NCI-H146 (cell line): ENCODE measurements at regions not wholly inside any gene's neighbourhood (a gene's known extent, or its start where the extent isn't known, plus 50 kb on each side); places are given as distances from the start of the nearest gene placed in this dataset.
"Not testable (repeated sequence)": the region's sequence is repeated elsewhere in the genome, so short reads cannot be mapped to it uniquely, and the experiment has no call there.

Experiments used
- DNase-seq: peaks from one replicate; lab custom pipeline; 2025; lab: John Stamatoyannopoulos, UW

DNA sequence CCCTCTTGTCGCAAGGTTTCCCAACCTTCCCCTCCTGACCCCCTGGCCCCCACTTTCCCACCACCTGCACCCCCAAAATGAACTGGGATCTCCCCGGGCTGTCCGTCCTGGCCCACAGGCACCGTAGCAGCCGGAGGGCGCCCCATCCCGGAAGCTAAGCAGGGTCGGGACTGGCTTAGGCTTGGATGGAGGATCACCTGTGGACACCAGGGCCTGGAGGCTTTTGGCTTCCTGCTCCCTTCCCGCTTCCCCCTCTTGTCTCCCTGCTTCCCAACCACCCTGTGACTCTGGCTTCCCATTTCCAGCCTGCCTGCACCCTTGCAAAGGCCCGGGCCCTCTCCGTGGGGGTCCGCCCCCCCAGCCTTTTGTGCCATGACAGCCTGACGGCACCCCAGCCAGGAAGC lies 2291.3 kb downstream of the TP53TG3F start:
- no peak for DNase-seq

DNA sequence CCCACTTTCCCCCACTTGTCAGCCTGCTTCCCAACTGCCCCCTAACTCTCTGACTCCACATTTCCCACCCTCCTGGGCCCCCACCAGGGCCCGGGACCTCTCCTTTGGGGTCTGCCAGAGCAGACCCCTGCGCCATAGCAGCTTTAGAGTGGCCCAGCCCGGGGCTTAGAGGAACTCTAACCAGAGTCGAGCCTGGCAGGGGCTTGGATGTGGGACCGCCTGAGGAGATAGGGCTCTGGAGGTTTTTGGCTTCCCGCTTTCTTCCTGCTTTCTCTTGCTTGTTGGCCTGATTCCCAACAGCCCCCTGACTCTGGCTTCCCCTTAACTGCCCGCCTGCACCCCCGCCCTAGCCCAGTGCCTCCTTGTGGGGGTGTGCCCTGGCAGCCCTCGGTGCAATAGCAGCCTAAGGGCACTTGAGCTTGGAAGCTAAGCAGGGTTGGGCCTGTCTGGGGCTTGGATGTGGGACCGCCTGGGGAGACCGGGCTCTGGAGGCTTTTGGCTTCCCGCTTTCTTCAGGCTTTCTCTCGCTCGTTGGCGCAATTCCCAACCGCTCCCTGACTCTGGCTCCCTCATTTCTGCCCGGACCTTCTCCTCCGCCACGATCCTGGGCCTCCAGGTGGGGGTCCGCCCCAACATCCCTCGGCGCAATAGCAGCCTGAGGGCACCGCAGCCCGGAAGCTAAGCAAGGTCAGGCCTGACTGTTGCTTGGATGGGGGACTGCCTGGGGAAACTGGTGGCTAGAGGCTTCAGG lies 2292.0 kb downstream of the TP53TG3F start:
- DNase-seq: no peak

DNA sequence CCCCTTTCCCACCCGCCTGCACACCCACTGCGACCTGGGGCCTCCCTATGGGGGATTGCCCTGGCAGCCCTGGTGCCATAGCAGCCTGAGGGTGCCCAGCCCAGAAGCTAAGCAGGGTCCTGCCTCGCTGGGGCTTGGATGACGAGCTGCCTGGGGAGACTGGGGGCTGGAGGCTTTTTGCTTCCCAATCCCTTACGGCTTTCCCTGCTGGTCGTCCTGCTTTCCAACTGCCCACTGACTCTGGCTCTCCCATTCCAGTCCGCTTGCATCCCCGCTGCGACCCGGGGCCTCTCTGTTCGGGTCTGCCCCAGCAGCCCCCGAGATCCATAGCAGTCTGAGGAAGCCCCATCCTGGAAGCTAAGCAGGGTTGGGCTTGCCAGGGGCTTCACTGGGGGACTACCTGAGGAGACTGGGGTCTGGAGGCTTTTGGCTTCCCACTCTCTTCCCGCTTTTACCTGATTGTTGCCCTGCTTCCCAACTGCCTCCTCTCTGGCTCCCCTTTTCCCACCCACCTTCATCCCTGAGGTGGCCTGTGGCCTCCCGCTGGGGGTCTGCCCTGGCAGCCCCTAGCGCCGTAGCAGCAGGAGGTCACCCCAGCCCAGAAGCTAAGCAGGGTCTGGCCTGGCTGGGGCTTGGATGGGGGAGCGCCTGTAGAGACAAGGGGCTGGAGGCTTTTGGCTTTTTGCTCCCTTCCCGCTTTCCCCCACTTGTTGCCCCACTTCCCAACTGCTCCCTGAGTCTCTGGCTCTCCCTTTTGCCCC lies 2292.8 kb downstream of the TP53TG3F start:
- no peak for DNase-seq

DNA sequence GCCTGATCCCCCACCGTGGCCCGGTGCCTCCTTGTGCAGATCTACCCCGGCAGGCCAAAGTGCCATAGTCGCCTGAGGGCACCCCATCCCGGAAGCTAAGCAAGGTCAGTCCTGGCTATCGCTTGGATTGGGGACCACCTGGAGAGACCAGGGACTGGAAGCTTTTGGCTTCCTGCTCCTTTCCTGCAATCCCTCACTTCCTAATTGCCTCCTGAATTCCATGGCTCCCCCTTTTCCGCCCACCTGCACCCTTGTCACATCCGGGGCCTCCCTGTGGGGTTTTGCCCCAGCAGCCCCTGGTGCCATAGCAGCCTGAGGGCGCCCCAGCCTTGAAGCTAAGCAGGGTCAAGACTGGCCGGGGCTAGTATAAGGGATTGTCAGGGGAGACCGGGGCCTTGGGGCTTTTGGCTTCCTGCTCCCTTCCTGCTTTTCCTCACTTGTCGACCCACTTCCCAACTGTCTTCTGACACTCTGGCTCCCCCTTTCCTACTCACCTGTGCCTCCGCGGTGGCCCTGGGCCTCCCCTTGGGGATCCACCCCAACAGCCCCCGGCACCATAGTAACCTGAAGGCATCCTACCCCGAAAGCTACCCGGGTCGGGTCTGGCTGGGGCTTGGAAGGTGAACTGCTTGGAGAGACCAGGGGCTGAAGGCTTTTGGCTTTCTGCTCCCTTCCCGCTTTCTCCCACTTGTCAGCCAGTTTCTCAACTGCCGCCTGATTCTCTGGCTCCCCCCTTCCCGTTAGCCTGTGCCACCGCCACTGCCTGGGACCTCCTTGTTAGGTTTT lies 2293.6 kb downstream of the TP53TG3F start:
- DNase-seq: no peak

- DNase-seq: no peak
Observed at GRCh38 chr16:35753559-35754390, 2294.4 kb downstream of the TP53TG3F start.

- no peak for DNase-seq
Observed at GRCh38 chr16:35754391-35755369, 2295.3 kb downstream of the TP53TG3F start.

- DNase-seq: no peak
Observed at GRCh38 chr16:35788381-35788780, 2329.0 kb downstream of the TP53TG3F start.

DNA sequence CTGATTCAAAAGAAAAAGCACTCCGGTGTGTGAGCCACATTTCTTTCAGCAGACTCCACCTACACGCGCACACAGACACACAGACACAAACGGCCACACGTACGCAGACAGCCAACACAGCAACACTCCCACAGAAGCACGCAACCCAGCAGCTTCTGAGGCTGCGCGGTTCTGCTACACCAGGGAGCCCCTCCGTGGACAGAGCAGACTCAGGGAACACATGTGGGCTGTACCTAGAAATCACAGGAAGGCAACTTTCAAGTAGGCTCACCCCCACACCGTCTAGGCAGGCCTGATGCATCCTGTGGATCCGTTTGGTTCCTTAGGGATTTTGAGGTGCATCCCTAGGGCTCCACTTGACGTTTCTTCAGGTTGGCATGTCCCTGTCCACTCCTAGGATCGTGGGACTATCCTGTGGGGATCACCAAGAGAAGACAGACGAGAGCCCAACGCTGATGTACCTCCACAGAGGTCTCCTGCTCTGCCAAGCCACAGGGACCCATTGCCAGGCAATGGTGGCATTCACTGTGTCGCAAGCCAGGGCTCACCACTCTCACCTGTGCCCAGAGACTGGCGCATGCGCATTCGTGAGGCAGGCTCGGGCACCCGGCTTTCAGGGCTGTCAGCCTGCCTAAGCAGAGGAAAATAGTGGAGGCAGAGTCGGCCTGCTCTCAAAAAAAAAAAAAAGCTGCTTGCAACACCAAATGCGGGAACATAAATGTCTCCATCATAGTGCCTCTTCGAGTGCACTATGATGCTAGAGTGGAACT lies 2333.3 kb downstream of the TP53TG3F start:
- DNase-seq: no peak

DNA sequence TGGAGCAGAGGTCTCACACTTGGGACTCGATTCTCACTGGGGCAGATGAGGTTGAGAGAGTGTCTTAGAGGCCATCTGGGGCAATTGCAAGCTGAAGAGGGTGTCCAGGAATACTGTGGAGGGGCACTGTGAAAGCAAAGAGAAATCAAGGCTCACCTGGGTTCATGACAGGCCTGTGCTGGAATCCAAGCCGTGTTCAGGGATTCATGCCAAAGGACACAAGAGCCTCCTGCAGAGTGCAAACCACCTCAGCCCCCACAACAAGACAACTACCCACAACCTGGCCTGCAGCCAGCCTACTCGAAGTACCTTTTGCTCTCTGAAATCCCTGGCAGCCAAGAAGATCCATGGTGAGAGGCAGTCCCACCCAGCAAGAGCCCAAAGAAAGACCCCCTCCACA lies 2334.2 kb downstream of the TP53TG3F start:
- DNase-seq: no peak

DNA sequence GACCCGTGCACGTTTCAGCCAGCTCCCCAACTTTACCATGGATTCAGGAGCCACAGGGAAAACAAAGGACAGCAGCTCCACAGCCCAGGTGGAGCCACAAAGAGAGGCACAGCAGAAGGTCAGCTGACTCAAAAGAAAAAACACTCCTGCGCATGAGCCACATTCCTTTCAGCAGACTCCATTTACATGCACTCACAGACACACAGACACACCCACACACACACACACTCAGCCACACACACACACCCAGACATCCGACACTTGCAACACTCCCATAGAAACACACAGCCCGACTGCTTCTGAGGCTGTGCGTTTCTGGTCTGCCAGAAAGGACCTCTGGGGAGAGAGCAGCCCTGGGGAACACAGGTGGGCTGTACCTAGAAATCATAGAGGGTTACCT lies 2335.5 kb downstream of the TP53TG3F start:
- DNase-seq: no peak

DNA sequence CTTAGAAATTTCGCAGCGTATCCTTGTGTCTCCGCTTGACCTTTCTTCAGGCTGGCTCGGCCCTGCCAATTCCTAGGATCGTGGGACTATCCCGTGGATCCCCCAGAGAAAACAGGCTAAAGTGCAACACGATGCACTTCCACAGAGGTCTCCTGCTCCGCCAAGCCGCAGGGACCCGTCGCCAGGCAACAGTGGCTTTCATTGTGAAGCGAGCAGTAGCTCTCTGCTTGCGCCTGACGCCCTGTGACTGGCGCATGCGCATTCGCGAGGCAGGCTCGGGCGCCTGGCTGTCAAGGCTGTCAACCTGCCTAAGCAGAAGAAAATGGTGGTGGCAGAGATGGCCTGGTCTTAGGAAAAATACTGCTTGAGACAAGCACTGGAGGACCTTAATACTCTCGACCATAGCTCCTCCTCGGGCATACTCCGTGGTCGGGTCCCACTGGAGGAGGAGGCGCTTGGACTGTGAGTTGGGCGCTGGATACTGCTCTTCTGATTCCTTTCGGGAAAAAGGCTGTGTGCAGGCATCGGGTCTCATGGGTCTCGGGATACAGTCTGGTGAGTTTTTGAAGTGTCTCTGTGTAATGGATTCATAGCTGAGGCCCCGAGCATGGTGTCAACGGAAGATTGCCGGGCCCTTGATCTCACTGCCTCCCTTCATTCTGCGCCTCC lies 2336.1 kb downstream of the TP53TG3F start:
- peak; percentile 70 for DNase-seq

- DNase-seq: no peak
Observed at GRCh38 chr16:35797811-35798210, 2338.4 kb downstream of the TP53TG3F start.

DNA sequence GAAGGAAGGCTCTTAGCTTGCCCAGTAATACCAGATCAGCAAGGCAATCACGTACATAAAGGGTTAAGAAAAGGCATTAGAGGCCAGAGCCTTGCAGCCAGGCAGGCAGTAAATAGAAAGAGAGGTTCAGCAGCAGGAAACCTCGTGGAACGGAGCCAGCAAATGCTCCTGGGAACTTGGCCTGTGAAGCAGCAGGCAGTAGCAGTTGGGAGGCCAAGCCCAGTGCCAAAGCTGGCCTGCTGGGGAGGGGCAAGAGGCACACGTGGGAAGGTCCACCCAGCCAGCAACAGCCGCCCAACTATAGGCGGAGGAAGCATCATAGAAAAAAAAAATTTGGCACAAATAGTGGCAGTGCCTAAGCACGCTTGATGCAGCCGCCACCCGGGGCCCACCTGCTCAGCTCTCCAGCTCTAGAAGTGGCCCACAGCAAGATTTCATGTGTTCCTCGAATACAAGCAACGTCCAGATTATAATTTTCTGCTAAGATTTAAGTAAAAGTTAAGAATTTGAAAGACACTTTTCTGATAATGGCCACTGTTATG lies 2339.5 kb downstream of the TP53TG3F start:
- DNase-seq: no peak

- not testable (repeated sequence) for DNase-seq
Observed at GRCh38 chr16:35804465-35804864, 2345.1 kb downstream of the TP53TG3F start.

DNA sequence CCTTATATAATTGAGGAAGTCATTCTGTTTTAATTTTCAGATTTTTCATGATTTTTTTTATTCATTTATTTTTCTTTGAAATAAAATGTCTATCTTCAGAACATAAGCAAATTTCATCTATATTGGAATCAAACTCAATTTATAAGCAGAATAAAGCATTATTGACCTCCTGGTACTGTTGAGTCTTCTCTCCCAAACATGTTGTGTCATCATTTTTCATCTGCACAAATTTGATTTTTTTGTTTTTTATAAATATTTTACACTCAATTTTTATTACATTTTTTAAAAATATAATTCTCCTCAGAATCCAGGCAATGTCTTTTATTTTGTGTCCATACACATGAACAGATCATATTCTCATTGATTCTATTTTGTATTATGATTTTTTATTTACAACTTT lies 2363.9 kb downstream of the TP53TG3F start:
- no peak for DNase-seq

DNA sequence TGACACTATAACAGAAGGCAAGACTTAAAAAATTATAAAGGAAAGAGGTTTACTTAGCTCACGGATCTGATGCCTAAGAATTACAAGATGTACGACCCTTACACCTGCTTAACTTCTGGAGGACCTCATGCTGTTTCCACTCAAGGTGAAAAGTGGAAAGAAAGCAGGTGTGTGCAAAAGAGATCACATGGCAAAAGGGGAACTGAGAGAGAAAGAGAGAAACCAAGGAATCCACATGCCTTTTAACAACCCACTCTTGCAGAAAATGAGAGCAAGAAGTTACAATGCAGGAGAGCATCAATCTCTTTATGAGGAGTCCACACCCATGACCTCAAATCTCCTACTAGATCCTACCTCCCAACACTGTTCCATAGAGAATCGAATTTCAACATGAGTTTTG lies 2382.2 kb downstream of the TP53TG3F start:
- DNase-seq: no peak

DNA sequence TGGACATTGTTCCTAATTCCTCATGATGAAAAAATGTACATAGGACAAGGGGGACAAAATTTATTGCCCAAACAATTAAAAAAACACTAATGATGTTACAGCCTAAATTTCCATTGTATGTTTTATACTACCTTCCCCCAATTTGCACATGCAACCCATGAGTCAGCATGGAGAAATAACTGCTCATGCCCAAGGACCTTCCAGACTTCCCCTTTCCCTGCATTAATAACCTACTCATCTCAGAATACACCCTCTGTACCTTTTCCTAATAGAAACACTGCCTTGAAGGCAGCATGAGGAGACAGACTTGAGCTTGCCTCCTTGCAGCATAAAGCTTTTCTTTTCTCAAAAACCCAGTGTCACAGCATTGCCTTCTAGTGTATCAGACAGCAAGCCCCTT lies 2402.8 kb downstream of the TP53TG3F start:
- DNase-seq: no peak

- DNase-seq: no peak
Observed at GRCh38 chr16:35868630-35869029, 2409.2 kb downstream of the TP53TG3F start.

GRCh38 chr16:35873472-35873871 lies 2414.1 kb downstream of the TP53TG3F start:
- DNase-seq: no peak
